NCI-H226 (cell line): ENCODE measurements at regions not wholly inside any gene's neighbourhood (a gene's known extent, or its start where the extent isn't known, plus 50 kb on each side); places are given as distances from the start of the nearest gene placed in this dataset.

Source experiments
- DNase-seq: peaks from one replicate; pipeline ENCODE4 v3.0.0-alpha.2; 2015

GRCh38 chr4:119696963-119697362, 68.4 kb upstream of the PDE5A start:
- DNase-seq, result no peak

GRCh38 chr4:119695216-119695615, 66.6 kb upstream of the PDE5A start:
- DNase-seq, result no peak

GRCh38 chr4:119693126-119693525, 64.5 kb upstream of the PDE5A start:
- no peak for DNase-seq

GRCh38 chr4:119692001-119692400, 63.4 kb upstream of the PDE5A start:
- DNase-seq, result no peak

GRCh38 chr4:119690871-119691270, 62.3 kb upstream of the PDE5A start:
- DNase-seq, result no peak

GRCh38 chr4:119688446-119688845, 59.8 kb upstream of the PDE5A start:
- no peak for DNase-seq

GRCh38 chr4:119684463-119684862, 55.9 kb upstream of the PDE5A start:
- no peak for DNase-seq

- DNase-seq, result no peak
These were observed 54.9 kb upstream of the PDE5A start for GRCh38 chr4:119683518-119683917.

- DNase-seq, result no peak
These were observed 53.5 kb upstream of the PDE5A start for GRCh38 chr4:119682099-119682498.

- DNase-seq, result no peak
These were observed 50.6 kb upstream of the PDE5A start for GRCh38 chr4:119679251-119679650.

GRCh38 chr4:119678761-119679160, 50.2 kb upstream of the PDE5A start:
- DNase-seq, result no peak
